Kidney tubule cell (primary cell): ENCODE measurements at regions not wholly inside any gene's neighbourhood (a gene's known extent, or its start where the extent isn't known, plus 50 kb on each side); places are given as distances from the start of the nearest gene placed in this dataset.

Experiments
- DNase-seq: peaks from one replicate; pipeline ENCODE4 v3.0.0-alpha.2; 2018; ENCODE audit warnings: low spot score

- DNase-seq: peak; percentile 33
Measured at GRCh38 chr20:11296221-11296620, 621.5 kb upstream of the BTBD3 start.

GRCh38 chr20:11296951-11297350 lies 620.7 kb upstream of the BTBD3 start:
- DNase-seq: no peak

GRCh38 chr20:11301699-11302098 lies 616.0 kb upstream of the BTBD3 start:
- DNase-seq: no peak

- peak; percentile 29 for DNase-seq
Measured at GRCh38 chr20:11302436-11302835, 615.3 kb upstream of the BTBD3 start.

GRCh38 chr20:11304795-11305194 lies 612.9 kb upstream of the BTBD3 start:
- no peak for DNase-seq

GRCh38 chr20:11305406-11305805 lies 612.3 kb upstream of the BTBD3 start:
- peak; percentile 14 for DNase-seq

- DNase-seq: no peak
Measured at GRCh38 chr20:11311659-11312224, 606.0 kb upstream of the BTBD3 start.

- peak; percentile 60 for DNase-seq
Measured at GRCh38 chr20:11315525-11315924, 602.2 kb upstream of the BTBD3 start.

GRCh38 chr20:11316244-11316643 lies 601.4 kb upstream of the BTBD3 start:
- DNase-seq: no peak

- DNase-seq: no peak
Measured at GRCh38 chr20:11320033-11320432, 597.7 kb upstream of the BTBD3 start.

GRCh38 chr20:11323816-11324215 lies 593.9 kb upstream of the BTBD3 start:
- DNase-seq: no peak

- DNase-seq: peak; percentile 88
Measured at GRCh38 chr20:11324990-11325389, 592.7 kb upstream of the BTBD3 start.

- peak; percentile 26 for DNase-seq
Measured at GRCh38 chr20:11328839-11329238, 588.9 kb upstream of the BTBD3 start.

- DNase-seq: peak; percentile 33
Measured at GRCh38 chr20:11329271-11329670, 588.4 kb upstream of the BTBD3 start.

GRCh38 chr20:11331096-11331495 lies 586.6 kb upstream of the BTBD3 start:
- DNase-seq: peak; percentile 42

- no peak for DNase-seq
Measured at GRCh38 chr20:11332381-11332780, 585.3 kb upstream of the BTBD3 start.

- DNase-seq: no peak
Measured at GRCh38 chr20:11333634-11334033, 584.1 kb upstream of the BTBD3 start.

- no peak for DNase-seq
Measured at GRCh38 chr20:11337361-11338130, 580.1 kb upstream of the BTBD3 start.

GRCh38 chr20:11338496-11339306 lies 579.0 kb upstream of the BTBD3 start:
- DNase-seq: peak; percentile 78

GRCh38 chr20:11344939-11345338 lies 572.8 kb upstream of the BTBD3 start:
- no peak for DNase-seq

GRCh38 chr20:11347738-11348137 lies 570.0 kb upstream of the BTBD3 start:
- no peak for DNase-seq

- no peak for DNase-seq
Measured at GRCh38 chr20:11350126-11351005, 567.3 kb upstream of the BTBD3 start.
